Activated naive CD8-positive, alpha-beta T cell treated with anti-CD3 and anti-CD28 coated beads for 36 hours (primary cell): ENCODE measurements at regions not wholly inside any gene's neighbourhood (a gene's known extent, or its start where the extent isn't known, plus 50 kb on each side); places are given as distances from the start of the nearest gene placed in this dataset.

Source experiments
- DNase-seq: peaks from one replicate; pipeline ENCODE4 v3.0.0; 2021
- H3K27ac Mint-ChIP-seq: one replicate; pipeline ENCODE4 v1.8.0; 2022; ENCODE audit warnings: mild to moderate bottlenecking, moderate library complexity, mixed read lengths
- H3K27me3 Mint-ChIP-seq: one replicate; pipeline ENCODE4 v1.8.0; 2022; ENCODE audit warnings: mild to moderate bottlenecking, mixed read lengths
- H3K36me3 Mint-ChIP-seq: one replicate; pipeline ENCODE4 v1.8.0; 2021; ENCODE audit warnings: mild to moderate bottlenecking, mixed read lengths
- H3K4me1 Mint-ChIP-seq: one replicate; pipeline ENCODE4 v1.8.0; 2021; ENCODE audit warnings: mixed read lengths
- H3K4me3 Mint-ChIP-seq: one replicate; pipeline ENCODE4 v1.8.0; 2022; ENCODE audit warnings: mild to moderate bottlenecking, moderate library complexity, mixed read lengths
- H3K9me3 Mint-ChIP-seq: one replicate; pipeline ENCODE4 v1.8.0; 2022; ENCODE audit warnings: mixed read lengths

- Mint-ChIP-seq H3K9me3 (peaks cover 2% of the 10 kb centered on the region), H3K27ac (peak overlapping the region; percentile 44), H3K4me1 (no peaks in the 10 kb centered on the region), H3K4me3 (no peak overlapping the region), H3K36me3 (no peaks in the 10 kb centered on the region), H3K27me3 (no peaks in the 10 kb centered on the region)
- peak; percentile 14 for DNase-seq
Observed at GRCh38 chr2:117470311-117471095, 344.0 kb upstream of the DDX18 start.

GRCh38 chr2:117481608-117482007, 332.9 kb upstream of the DDX18 start:
- no peak for DNase-seq
- Mint-ChIP-seq H3K9me3 (peaks cover 26% of the 10 kb centered on the region), H3K36me3 (no peaks in the 10 kb centered on the region), H3K27me3 (no peaks in the 10 kb centered on the region), H3K27ac (no peak overlapping the region), H3K4me3 (no peak overlapping the region), H3K4me1 (no peaks in the 10 kb centered on the region)

GRCh38 chr2:117485588-117485987, 328.9 kb upstream of the DDX18 start:
- Mint-ChIP-seq H3K27ac (no peak overlapping the region), H3K36me3 (no peaks in the 10 kb centered on the region), H3K27me3 (no peaks in the 10 kb centered on the region), H3K9me3 (peaks cover 7% of the 10 kb centered on the region), H3K4me3 (no peak overlapping the region), H3K4me1 (no peaks in the 10 kb centered on the region)
- no peak for DNase-seq

GRCh38 chr2:117486081-117486480, 328.4 kb upstream of the DDX18 start:
- Mint-ChIP-seq H3K27ac (no peak overlapping the region), H3K4me3 (no peak overlapping the region)
- DNase-seq = no peak

GRCh38 chr2:117492209-117492851, 322.2 kb upstream of the DDX18 start:
- no peak overlapping the region for H3K27ac Mint-ChIP-seq
- H3K4me1 Mint-ChIP-seq = no peaks in the 10 kb centered on the region
- no peaks in the 10 kb centered on the region for H3K27me3 Mint-ChIP-seq
- H3K9me3 Mint-ChIP-seq = no peaks in the 10 kb centered on the region
- no peaks in the 10 kb centered on the region for H3K36me3 Mint-ChIP-seq
- DNase-seq = no peak
- H3K4me3 Mint-ChIP-seq = no peak overlapping the region

More at GRCh38 chr2:117486081-117486480, 328.4 kb upstream of the DDX18 start:
- H3K9me3 Mint-ChIP-seq = peaks cover 7% of the 10 kb centered on the region
- H3K27me3 Mint-ChIP-seq = no peaks in the 10 kb centered on the region
- H3K4me1 Mint-ChIP-seq = no peaks in the 10 kb centered on the region
- no peaks in the 10 kb centered on the region for H3K36me3 Mint-ChIP-seq

GRCh38 chr2:117500721-117501120, 313.8 kb upstream of the DDX18 start:
- no peak for DNase-seq
- no peaks in the 10 kb centered on the region for H3K36me3 Mint-ChIP-seq
- H3K4me1 Mint-ChIP-seq = no peaks in the 10 kb centered on the region
- no peak overlapping the region for H3K4me3 Mint-ChIP-seq
- no peak overlapping the region for H3K27ac Mint-ChIP-seq
- no peaks in the 10 kb centered on the region for H3K27me3 Mint-ChIP-seq
- no peaks in the 10 kb centered on the region for H3K9me3 Mint-ChIP-seq

- DNase-seq = no peak
- no peak overlapping the region for H3K4me3 Mint-ChIP-seq
- no peaks in the 10 kb centered on the region for H3K4me1 Mint-ChIP-seq
- H3K27ac Mint-ChIP-seq = no peak overlapping the region
- no peaks in the 10 kb centered on the region for H3K27me3 Mint-ChIP-seq
- no peaks in the 10 kb centered on the region for H3K9me3 Mint-ChIP-seq
- H3K36me3 Mint-ChIP-seq = no peaks in the 10 kb centered on the region
Observed at GRCh38 chr2:117502121-117502520, 312.4 kb upstream of the DDX18 start.

GRCh38 chr2:117512307-117512706, 302.2 kb upstream of the DDX18 start:
- DNase-seq = no peak
- Mint-ChIP-seq H3K4me1 (no peaks in the 10 kb centered on the region), H3K27ac (no peak overlapping the region), H3K9me3 (no peaks in the 10 kb centered on the region), H3K27me3 (no peaks in the 10 kb centered on the region), H3K36me3 (no peaks in the 10 kb centered on the region), H3K4me3 (no peak overlapping the region)

- Mint-ChIP-seq H3K27ac (no peak overlapping the region), H3K4me3 (no peak overlapping the region), H3K36me3 (no peaks in the 10 kb centered on the region), H3K27me3 (no peaks in the 10 kb centered on the region), H3K9me3 (no peaks in the 10 kb centered on the region), H3K4me1 (no peaks in the 10 kb centered on the region)
- no peak for DNase-seq
Observed at GRCh38 chr2:117514371-117514770, 300.1 kb upstream of the DDX18 start.

GRCh38 chr2:117519238-117519637, 295.3 kb upstream of the DDX18 start:
- Mint-ChIP-seq H3K4me1 (no peaks in the 10 kb centered on the region), H3K36me3 (no peaks in the 10 kb centered on the region), H3K27me3 (no peaks in the 10 kb centered on the region), H3K4me3 (no peak overlapping the region), H3K27ac (no peak overlapping the region), H3K9me3 (no peaks in the 10 kb centered on the region)
- DNase-seq = no peak

GRCh38 chr2:117519721-117520120, 294.8 kb upstream of the DDX18 start:
- Mint-ChIP-seq H3K36me3 (no peaks in the 10 kb centered on the region), H3K4me1 (no peaks in the 10 kb centered on the region), H3K27ac (no peak overlapping the region), H3K9me3 (no peaks in the 10 kb centered on the region), H3K4me3 (no peak overlapping the region), H3K27me3 (no peaks in the 10 kb centered on the region)
- no peak for DNase-seq

GRCh38 chr2:117523267-117523666, 291.2 kb upstream of the DDX18 start:
- Mint-ChIP-seq H3K4me3 (no peak overlapping the region), H3K4me1 (no peaks in the 10 kb centered on the region), H3K27ac (no peak overlapping the region), H3K9me3 (no peaks in the 10 kb centered on the region), H3K27me3 (no peaks in the 10 kb centered on the region), H3K36me3 (no peaks in the 10 kb centered on the region)
- no peak for DNase-seq

- Mint-ChIP-seq H3K27ac (no peak overlapping the region), H3K27me3 (no peaks in the 10 kb centered on the region), H3K9me3 (no peaks in the 10 kb centered on the region), H3K4me3 (no peak overlapping the region), H3K4me1 (no peaks in the 10 kb centered on the region), H3K36me3 (no peaks in the 10 kb centered on the region)
- DNase-seq = no peak
Observed at GRCh38 chr2:117523711-117524238, 290.7 kb upstream of the DDX18 start.

GRCh38 chr2:117536139-117536538, 278.4 kb upstream of the DDX18 start:
- no peak overlapping the region for H3K4me3 Mint-ChIP-seq
- no peak overlapping the region for H3K27ac Mint-ChIP-seq
- no peaks in the 10 kb centered on the region for H3K4me1 Mint-ChIP-seq
- H3K9me3 Mint-ChIP-seq = peaks cover 4% of the 10 kb centered on the region
- no peak for DNase-seq
- H3K36me3 Mint-ChIP-seq = no peaks in the 10 kb centered on the region
- no peaks in the 10 kb centered on the region for H3K27me3 Mint-ChIP-seq

- Mint-ChIP-seq H3K27ac (no peak overlapping the region), H3K4me1 (no peaks in the 10 kb centered on the region), H3K4me3 (no peak overlapping the region), H3K36me3 (no peaks in the 10 kb centered on the region), H3K9me3 (peaks cover 3% of the 10 kb centered on the region), H3K27me3 (no peaks in the 10 kb centered on the region)
- DNase-seq = no peak
Observed at GRCh38 chr2:117537032-117537431, 277.5 kb upstream of the DDX18 start.

GRCh38 chr2:117551858-117552257, 262.6 kb upstream of the DDX18 start:
- H3K9me3 Mint-ChIP-seq = peaks cover 3% of the 10 kb centered on the region
- H3K4me3 Mint-ChIP-seq = no peak overlapping the region
- no peaks in the 10 kb centered on the region for H3K36me3 Mint-ChIP-seq
- H3K4me1 Mint-ChIP-seq = no peaks in the 10 kb centered on the region
- no peak for DNase-seq
- no peaks in the 10 kb centered on the region for H3K27me3 Mint-ChIP-seq
- H3K27ac Mint-ChIP-seq = no peak overlapping the region
